ENCODE measurements at regions not wholly inside any gene's neighbourhood (a gene's known extent, or its start where the extent isn't known, plus 50 kb on each side); places are given as distances from the start of the nearest gene placed in this dataset.
"Not testable (repeated sequence)": the region's sequence is repeated elsewhere in the genome, so short reads cannot be mapped to it uniquely, and the experiment has no call there.

DNA sequence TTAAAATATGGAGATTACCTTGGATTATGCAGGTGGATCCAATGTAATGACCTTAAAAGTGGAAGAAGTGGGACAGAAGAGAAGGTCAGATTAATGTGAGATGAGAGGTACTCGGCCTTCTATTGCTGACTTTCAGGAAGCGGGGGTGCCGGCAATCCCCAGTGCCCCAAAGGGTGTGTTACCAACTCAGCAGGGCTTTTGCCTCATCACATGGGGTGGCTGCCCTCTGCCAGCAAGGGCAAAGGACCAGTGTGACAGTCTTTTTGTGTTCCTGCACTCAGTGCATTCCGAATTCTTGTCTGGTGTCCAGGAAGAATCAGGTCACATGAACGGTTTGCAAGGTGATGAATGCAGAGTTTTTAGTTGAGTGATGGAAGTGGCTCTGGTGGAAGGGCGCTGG, 624.2 kb downstream of the COL12A1 start:
- H3K27ac ChIP-seq (ENCODE audit: low read depth in 2 of 2, low read length in 2 of 2), result no peak overlapping the region
- no peak overlapping the region for H3K4me3 ChIP-seq (ENCODE audit: low read length in 2 of 2)
- no peak overlapping the region for H3K9ac ChIP-seq (ENCODE audit: low read depth in 1 of 2, low read length in 2 of 2)
- H3K4me1 ChIP-seq (ENCODE audit: control insufficient read depth in 2 of 2, insufficient read depth in 2 of 2, low read length in 2 of 2), result no peaks in the 10 kb centered on the region
- no peaks in the 10 kb centered on the region for H3K9me3 ChIP-seq (ENCODE audit: control insufficient read depth in 2 of 2, low read length in 2 of 2)
- H3K36me3 ChIP-seq (ENCODE audit: control insufficient read depth in 2 of 2, insufficient read depth in 2 of 2, low read length in 2 of 2), result no peaks in the 10 kb centered on the region
- H3K27me3 ChIP-seq (ENCODE audit: control insufficient read depth in 2 of 2, insufficient read depth in 2 of 2, low read length in 2 of 2), result no peaks in the 10 kb centered on the region

DNA sequence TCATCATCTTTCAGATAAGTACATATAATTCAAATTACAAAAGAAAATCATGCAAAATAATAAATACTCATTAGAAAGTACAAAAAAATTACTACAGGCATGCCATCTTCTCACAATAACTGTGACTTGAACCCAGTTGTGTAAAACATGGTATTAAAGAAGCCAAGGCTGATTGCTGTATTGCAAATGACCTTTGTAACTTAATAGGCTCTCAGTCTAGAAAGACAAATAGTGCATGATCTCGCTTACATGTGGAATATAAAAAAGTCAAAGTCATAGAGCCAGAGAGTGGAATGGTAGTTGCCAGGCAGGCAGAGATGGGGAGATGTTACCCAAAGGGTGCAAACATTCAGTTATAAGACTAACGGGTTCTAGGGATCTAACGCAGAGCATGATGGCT, 626.1 kb downstream of the COL12A1 start:
- H3K36me3 ChIP-seq (ENCODE audit: control insufficient read depth in 2 of 2, insufficient read depth in 2 of 2, low read length in 2 of 2), result no peaks in the 10 kb centered on the region
- no peak overlapping the region for H3K27ac ChIP-seq (ENCODE audit: low read depth in 2 of 2, low read length in 2 of 2)
- no peaks in the 10 kb centered on the region for H3K9me3 ChIP-seq (ENCODE audit: control insufficient read depth in 2 of 2, low read length in 2 of 2)
- H3K9ac ChIP-seq (ENCODE audit: low read depth in 1 of 2, low read length in 2 of 2), result no peak overlapping the region
- H3K4me1 ChIP-seq (ENCODE audit: control insufficient read depth in 2 of 2, insufficient read depth in 2 of 2, low read length in 2 of 2), result no peaks in the 10 kb centered on the region
- no peaks in the 10 kb centered on the region for H3K27me3 ChIP-seq (ENCODE audit: control insufficient read depth in 2 of 2, insufficient read depth in 2 of 2, low read length in 2 of 2)
- H3K4me3 ChIP-seq (ENCODE audit: low read length in 2 of 2), result no peak overlapping the region

DNA sequence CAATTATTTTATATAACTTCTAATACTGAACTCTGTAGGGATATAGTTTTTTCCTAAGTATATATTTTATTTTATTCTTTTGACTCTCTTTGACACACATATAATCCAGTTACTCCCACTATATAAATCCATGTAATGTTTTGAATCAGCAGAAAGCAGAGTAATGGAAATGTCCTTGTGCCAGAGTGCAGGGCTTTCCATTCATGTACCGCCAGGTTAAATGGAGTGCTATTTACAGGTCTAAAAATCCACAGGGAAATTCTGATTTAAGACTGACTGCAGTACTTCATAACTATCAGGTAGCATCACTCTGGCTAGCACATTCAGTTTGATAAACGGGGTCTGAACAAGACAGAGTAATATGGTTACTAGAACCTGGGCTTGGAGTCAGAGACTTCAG, 626.8 kb downstream of the COL12A1 start:
- H3K9me3 ChIP-seq (ENCODE audit: control insufficient read depth in 2 of 2, low read length in 2 of 2), result no peaks in the 10 kb centered on the region
- no peak overlapping the region for H3K27ac ChIP-seq (ENCODE audit: low read depth in 2 of 2, low read length in 2 of 2)
- no peaks in the 10 kb centered on the region for H3K27me3 ChIP-seq (ENCODE audit: control insufficient read depth in 2 of 2, insufficient read depth in 2 of 2, low read length in 2 of 2)
- no peaks in the 10 kb centered on the region for H3K36me3 ChIP-seq (ENCODE audit: control insufficient read depth in 2 of 2, insufficient read depth in 2 of 2, low read length in 2 of 2)
- H3K9ac ChIP-seq (ENCODE audit: low read depth in 1 of 2, low read length in 2 of 2), result no peak overlapping the region
- no peak overlapping the region for H3K4me3 ChIP-seq (ENCODE audit: low read length in 2 of 2)
- H3K4me1 ChIP-seq (ENCODE audit: control insufficient read depth in 2 of 2, insufficient read depth in 2 of 2, low read length in 2 of 2), result no peaks in the 10 kb centered on the region

DNA sequence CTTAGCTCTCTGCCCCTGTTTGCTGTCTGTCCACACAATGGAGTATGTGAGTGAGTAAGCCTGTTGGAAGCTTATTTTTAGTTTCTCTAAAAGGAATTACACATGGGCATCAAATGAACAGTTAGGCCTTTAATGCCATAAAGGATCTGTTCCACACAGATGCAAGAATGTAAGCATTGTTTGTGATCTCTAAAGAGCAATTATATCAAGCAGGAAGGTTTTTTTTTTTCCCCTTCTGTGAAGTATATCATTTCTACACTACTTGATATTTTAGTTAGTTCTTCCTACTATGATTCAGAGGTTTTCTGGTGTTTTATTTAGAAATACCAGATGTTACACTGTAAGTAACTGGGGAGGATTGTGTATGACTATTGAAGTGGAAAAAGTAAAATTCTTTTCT, 627.5 kb downstream of the COL12A1 start:
- Histone ChIP-seq H3K9ac (ENCODE audit: low read depth in 1 of 2, low read length in 2 of 2) (no peak overlapping the region), H3K27ac (ENCODE audit: low read depth in 2 of 2, low read length in 2 of 2) (no peak overlapping the region), H3K36me3 (ENCODE audit: control insufficient read depth in 2 of 2, insufficient read depth in 2 of 2, low read length in 2 of 2) (no peaks in the 10 kb centered on the region), H3K4me1 (ENCODE audit: control insufficient read depth in 2 of 2, insufficient read depth in 2 of 2, low read length in 2 of 2) (no peaks in the 10 kb centered on the region), H3K4me3 (ENCODE audit: low read length in 2 of 2) (no peak overlapping the region), H3K9me3 (ENCODE audit: control insufficient read depth in 2 of 2, low read length in 2 of 2) (no peaks in the 10 kb centered on the region), H3K27me3 (ENCODE audit: control insufficient read depth in 2 of 2, insufficient read depth in 2 of 2, low read length in 2 of 2) (no peaks in the 10 kb centered on the region)

DNA sequence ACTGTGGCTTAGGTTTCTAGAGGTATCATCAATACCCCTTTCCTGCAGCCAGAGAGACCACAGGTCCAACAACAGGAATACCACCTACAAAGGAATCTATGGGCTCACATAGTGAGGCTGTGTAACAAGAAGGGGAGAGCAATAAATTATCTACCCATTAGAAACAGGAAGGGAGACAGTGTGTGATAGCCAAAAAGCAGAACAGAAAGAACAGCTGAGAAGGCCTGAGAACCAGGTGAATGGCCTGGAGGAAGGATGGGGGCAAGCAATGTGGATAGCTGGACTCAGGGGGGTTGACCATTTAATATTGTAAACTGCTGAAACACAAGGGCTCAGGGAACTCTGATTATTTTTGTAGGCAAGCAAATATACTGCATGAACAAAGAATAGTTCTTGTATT, 628.2 kb downstream of the COL12A1 start:
- H3K27me3 ChIP-seq (ENCODE audit: control insufficient read depth in 2 of 2, insufficient read depth in 2 of 2, low read length in 2 of 2), result no peaks in the 10 kb centered on the region
- H3K9me3 ChIP-seq (ENCODE audit: control insufficient read depth in 2 of 2, low read length in 2 of 2), result no peaks in the 10 kb centered on the region
- H3K27ac ChIP-seq (ENCODE audit: low read depth in 2 of 2, low read length in 2 of 2), result no peak overlapping the region

DNA sequence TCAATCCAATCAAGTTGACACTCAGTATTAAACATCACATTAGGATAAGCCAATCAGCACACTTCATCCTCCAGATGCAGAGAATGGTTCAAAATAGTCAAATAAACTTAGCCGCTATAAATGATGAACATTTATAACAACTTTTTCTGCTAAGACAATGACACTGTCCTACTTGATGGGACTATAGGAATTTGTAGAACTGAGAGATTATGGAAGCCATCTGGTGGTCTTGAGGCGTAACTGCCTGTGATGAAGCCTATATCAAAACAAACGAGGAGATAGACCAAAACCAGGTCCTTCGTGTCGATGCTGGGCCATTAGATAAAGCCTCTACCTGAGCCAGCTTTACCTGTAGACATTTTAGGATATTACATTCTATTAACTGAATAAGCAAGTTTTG, 631.1 kb downstream of the COL12A1 start:
- Histone ChIP-seq H3K4me1 (ENCODE audit: control insufficient read depth in 2 of 2, insufficient read depth in 2 of 2, low read length in 2 of 2) (no peaks in the 10 kb centered on the region), H3K9me3 (ENCODE audit: control insufficient read depth in 2 of 2, low read length in 2 of 2) (no peaks in the 10 kb centered on the region), H3K36me3 (ENCODE audit: control insufficient read depth in 2 of 2, insufficient read depth in 2 of 2, low read length in 2 of 2) (no peaks in the 10 kb centered on the region), H3K27me3 (ENCODE audit: control insufficient read depth in 2 of 2, insufficient read depth in 2 of 2, low read length in 2 of 2) (no peaks in the 10 kb centered on the region), H3K27ac (ENCODE audit: low read depth in 2 of 2, low read length in 2 of 2) (no peak overlapping the region), H3K4me3 (ENCODE audit: low read length in 2 of 2) (no peak overlapping the region), H3K9ac (ENCODE audit: low read depth in 1 of 2, low read length in 2 of 2) (no peak overlapping the region)

More for the DNA sequence above, 628.2 kb downstream of the COL12A1 start:
- no peak overlapping the region for H3K9ac ChIP-seq (ENCODE audit: low read depth in 1 of 2, low read length in 2 of 2)
- H3K36me3 ChIP-seq (ENCODE audit: control insufficient read depth in 2 of 2, insufficient read depth in 2 of 2, low read length in 2 of 2), result no peaks in the 10 kb centered on the region
- H3K4me3 ChIP-seq (ENCODE audit: low read length in 2 of 2), result no peak overlapping the region
- no peaks in the 10 kb centered on the region for H3K4me1 ChIP-seq (ENCODE audit: control insufficient read depth in 2 of 2, insufficient read depth in 2 of 2, low read length in 2 of 2)

DNA sequence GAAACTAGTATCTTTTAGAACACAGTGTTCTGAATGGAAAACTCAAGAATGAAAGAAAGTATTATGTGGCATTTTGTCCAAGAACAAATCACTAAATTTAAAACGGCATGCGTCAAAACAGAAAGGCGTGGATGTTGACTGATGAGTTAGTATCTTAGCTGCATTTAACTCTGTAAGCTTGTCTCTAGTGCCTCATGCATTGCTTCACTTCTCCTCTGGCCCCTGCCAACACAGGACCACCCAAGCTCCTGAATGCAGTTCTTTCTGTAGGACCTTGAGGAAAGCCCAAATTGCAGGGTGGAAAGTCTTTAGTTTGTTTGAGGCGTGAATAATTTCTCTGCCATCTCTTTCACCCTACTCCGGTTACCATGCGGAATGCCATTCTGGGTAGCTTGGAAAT, 632.2 kb downstream of the COL12A1 start:
- no peak overlapping the region for H3K9ac ChIP-seq (ENCODE audit: low read depth in 1 of 2, low read length in 2 of 2)
- H3K27ac ChIP-seq (ENCODE audit: low read depth in 2 of 2, low read length in 2 of 2), result no peak overlapping the region
- no peaks in the 10 kb centered on the region for H3K36me3 ChIP-seq (ENCODE audit: control insufficient read depth in 2 of 2, insufficient read depth in 2 of 2, low read length in 2 of 2)
- no peak overlapping the region for H3K4me3 ChIP-seq (ENCODE audit: low read length in 2 of 2)
- no peaks in the 10 kb centered on the region for H3K4me1 ChIP-seq (ENCODE audit: control insufficient read depth in 2 of 2, insufficient read depth in 2 of 2, low read length in 2 of 2)
- H3K9me3 ChIP-seq (ENCODE audit: control insufficient read depth in 2 of 2, low read length in 2 of 2), result no peaks in the 10 kb centered on the region
- H3K27me3 ChIP-seq (ENCODE audit: control insufficient read depth in 2 of 2, insufficient read depth in 2 of 2, low read length in 2 of 2), result no peaks in the 10 kb centered on the region

DNA sequence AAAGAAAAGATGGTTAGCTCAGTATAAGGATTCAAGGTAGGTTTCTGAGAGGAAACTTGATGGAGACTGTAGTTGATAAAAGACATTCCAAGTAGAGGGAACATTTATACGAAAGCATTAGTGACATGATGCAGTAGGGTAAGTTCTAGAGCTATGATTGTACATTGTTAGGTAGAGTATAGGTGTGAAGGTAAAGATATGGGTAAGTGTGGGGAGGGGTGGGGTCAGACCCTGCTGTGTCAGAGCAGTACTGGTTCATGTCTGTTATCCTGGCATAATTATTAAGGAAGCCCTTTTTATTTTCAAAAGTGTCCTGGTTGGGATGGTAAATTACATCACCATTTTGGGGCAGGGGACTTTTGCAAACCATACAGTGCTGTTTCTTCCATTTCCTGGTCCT, 635.8 kb downstream of the COL12A1 start:
- H3K36me3 ChIP-seq (ENCODE audit: control insufficient read depth in 2 of 2, insufficient read depth in 2 of 2, low read length in 2 of 2), result no peaks in the 10 kb centered on the region
- H3K27ac ChIP-seq (ENCODE audit: low read depth in 2 of 2, low read length in 2 of 2), result no peak overlapping the region
- H3K4me1 ChIP-seq (ENCODE audit: control insufficient read depth in 2 of 2, insufficient read depth in 2 of 2, low read length in 2 of 2), result no peaks in the 10 kb centered on the region

DNA sequence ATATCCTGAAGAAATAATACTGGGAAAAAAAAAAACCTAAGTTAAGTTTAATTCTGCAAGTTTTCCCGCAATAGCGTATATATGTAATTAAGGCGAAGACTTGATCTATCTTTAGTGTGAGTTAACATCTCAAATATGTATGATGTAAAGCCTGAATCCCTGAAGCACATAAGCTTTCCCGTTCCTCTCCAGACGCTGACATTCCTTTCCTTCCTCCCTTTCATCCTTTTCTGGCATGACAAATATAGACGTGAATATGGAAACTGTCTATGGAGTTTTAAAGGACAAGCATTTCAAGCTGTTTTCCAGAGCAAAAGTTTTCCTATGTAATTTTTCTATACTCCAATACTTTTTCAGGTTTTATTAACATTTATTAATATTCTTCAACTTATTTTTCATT, 637.0 kb downstream of the COL12A1 start:
- Histone ChIP-seq H3K36me3 (ENCODE audit: control insufficient read depth in 2 of 2, insufficient read depth in 2 of 2, low read length in 2 of 2) (no peaks in the 10 kb centered on the region), H3K4me1 (ENCODE audit: control insufficient read depth in 2 of 2, insufficient read depth in 2 of 2, low read length in 2 of 2) (no peaks in the 10 kb centered on the region), H3K9ac (ENCODE audit: low read depth in 1 of 2, low read length in 2 of 2) (no peak overlapping the region), H3K27ac (ENCODE audit: low read depth in 2 of 2, low read length in 2 of 2) (no peak overlapping the region), H3K27me3 (ENCODE audit: control insufficient read depth in 2 of 2, insufficient read depth in 2 of 2, low read length in 2 of 2) (no peaks in the 10 kb centered on the region), H3K9me3 (ENCODE audit: control insufficient read depth in 2 of 2, low read length in 2 of 2) (no peaks in the 10 kb centered on the region), H3K4me3 (ENCODE audit: low read length in 2 of 2) (no peak overlapping the region)

More for the DNA sequence above, 635.8 kb downstream of the COL12A1 start:
- Histone ChIP-seq H3K9me3 (ENCODE audit: control insufficient read depth in 2 of 2, low read length in 2 of 2) (no peaks in the 10 kb centered on the region), H3K27me3 (ENCODE audit: control insufficient read depth in 2 of 2, insufficient read depth in 2 of 2, low read length in 2 of 2) (no peaks in the 10 kb centered on the region), H3K4me3 (ENCODE audit: low read length in 2 of 2) (no peak overlapping the region), H3K9ac (ENCODE audit: low read depth in 1 of 2, low read length in 2 of 2) (no peak overlapping the region)

DNA sequence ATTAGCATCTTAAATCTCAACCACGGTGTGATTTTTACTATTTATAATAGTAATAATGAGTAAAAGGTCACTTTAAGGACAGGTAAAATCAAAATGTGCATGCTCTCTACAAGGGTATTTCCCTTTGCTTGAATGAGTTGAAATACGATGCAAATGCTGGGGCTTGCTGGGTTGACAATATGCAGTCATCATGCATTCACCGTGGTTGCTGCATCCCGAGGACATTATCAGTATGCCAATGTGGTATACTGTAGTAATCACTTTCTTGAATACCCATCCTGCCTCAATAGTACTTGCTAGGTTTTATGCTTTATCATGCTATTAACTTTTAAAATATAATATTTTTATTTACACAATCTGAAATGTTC, 637.9 kb downstream of the COL12A1 start:
- not testable (repeated sequence) for H3K27me3 ChIP-seq (ENCODE audit: control insufficient read depth in 2 of 2, insufficient read depth in 2 of 2, low read length in 2 of 2); H3K9ac ChIP-seq (ENCODE audit: low read depth in 1 of 2, low read length in 2 of 2); H3K27ac ChIP-seq (ENCODE audit: low read depth in 2 of 2, low read length in 2 of 2); H3K4me1 ChIP-seq (ENCODE audit: control insufficient read depth in 2 of 2, insufficient read depth in 2 of 2, low read length in 2 of 2); H3K4me3 ChIP-seq (ENCODE audit: low read length in 2 of 2); H3K9me3 ChIP-seq (ENCODE audit: control insufficient read depth in 2 of 2, low read length in 2 of 2); H3K36me3 ChIP-seq (ENCODE audit: control insufficient read depth in 2 of 2, insufficient read depth in 2 of 2, low read length in 2 of 2)

DNA sequence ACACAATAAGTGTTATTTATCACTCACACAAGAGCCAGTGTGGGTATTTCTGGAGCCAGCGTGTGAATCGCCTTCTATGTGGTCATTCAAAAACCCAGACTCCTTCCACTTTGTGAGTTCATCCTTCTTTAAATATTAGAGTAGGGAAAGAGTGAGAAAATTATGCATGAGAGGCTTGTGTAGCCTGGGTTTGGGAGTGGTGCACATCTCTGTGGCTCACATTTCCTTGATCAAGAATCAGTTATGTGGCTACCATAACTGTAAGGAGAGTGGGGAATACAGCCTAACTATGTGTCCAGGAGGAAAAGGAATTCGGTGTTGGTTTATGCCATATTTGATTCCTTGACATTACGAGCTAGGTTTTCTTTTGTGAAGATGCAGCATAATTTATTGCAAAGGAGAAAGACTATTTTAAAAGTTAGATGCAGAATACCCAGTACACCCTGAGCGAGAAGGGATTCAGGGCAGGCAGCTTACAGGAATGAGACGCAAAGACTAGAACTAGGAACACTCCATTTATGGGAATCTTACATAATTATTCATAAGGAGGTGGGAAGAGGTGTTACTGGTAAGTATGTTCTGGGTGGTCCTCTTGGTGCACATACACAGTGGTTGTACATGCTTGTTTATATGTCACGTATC, 638.5 kb downstream of the COL12A1 start:
- H3K27ac ChIP-seq (ENCODE audit: low read depth in 2 of 2, low read length in 2 of 2), result no peak overlapping the region
- no peaks in the 10 kb centered on the region for H3K9me3 ChIP-seq (ENCODE audit: control insufficient read depth in 2 of 2, low read length in 2 of 2)
- H3K27me3 ChIP-seq (ENCODE audit: control insufficient read depth in 2 of 2, insufficient read depth in 2 of 2, low read length in 2 of 2), result no peaks in the 10 kb centered on the region
- no peak overlapping the region for H3K4me3 ChIP-seq (ENCODE audit: low read length in 2 of 2)
- H3K36me3 ChIP-seq (ENCODE audit: control insufficient read depth in 2 of 2, insufficient read depth in 2 of 2, low read length in 2 of 2), result no peaks in the 10 kb centered on the region
- no peaks in the 10 kb centered on the region for H3K4me1 ChIP-seq (ENCODE audit: control insufficient read depth in 2 of 2, insufficient read depth in 2 of 2, low read length in 2 of 2)
- no peak overlapping the region for H3K9ac ChIP-seq (ENCODE audit: low read depth in 1 of 2, low read length in 2 of 2)
